ENCODE measurements at regions not wholly inside any gene's neighbourhood (a gene's known extent, or its start where the extent isn't known, plus 50 kb on each side); places are given as distances from the start of the nearest gene placed in this dataset.

DNA sequence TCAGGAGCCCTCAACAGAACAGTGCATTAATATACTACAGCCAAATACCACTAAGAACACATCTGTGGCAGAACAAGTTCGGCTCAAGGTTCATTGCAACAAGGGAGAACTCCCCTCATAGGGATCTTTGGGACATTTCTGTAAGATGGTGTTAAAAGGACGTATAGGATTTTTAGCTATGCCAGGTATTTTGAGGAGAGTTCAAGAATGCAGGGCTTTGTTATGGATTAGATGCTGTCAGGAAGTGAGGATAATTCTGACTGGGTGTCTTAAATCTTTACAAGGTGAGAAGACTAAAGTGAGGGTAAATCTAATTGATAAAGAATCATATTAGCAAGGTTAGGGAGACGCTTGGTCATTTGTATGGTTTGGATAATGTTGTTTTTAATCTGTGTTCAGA lies 83.7 kb upstream of the AHI1 start:
- TF ChIP-seq, protein P1, sequence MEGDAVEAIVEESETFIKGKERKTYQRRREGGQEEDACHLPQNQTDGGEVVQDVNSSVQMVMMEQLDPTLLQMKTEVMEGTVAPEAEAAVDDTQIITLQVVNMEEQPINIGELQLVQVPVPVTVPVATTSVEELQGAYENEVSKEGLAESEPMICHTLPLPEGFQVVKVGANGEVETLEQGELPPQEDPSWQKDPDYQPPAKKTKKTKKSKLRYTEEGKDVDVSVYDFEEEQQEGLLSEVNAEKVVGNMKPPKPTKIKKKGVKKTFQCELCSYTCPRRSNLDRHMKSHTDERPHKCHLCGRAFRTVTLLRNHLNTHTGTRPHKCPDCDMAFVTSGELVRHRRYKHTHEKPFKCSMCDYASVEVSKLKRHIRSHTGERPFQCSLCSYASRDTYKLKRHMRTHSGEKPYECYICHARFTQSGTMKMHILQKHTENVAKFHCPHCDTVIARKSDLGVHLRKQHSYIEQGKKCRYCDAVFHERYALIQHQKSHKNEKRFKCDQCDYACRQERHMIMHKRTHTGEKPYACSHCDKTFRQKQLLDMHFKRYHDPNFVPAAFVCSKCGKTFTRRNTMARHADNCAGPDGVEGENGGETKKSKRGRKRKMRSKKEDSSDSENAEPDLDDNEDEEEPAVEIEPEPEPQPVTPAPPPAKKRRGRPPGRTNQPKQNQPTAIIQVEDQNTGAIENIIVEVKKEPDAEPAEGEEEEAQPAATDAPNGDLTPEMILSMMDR (IDR thresholded peaks at IDR 0.05): no peak
- TF ChIP-seq POLR2AphosphoS5 (IDR thresholded peaks at IDR 0.05): no peak
- TF ChIP-seq POLR2A (IDR thresholded peaks at IDR 0.05): no peak

All from sigmoid colon (tissue), 4 donors.